MCF 10A (cell line): ENCODE measurements at regions not wholly inside any gene's neighbourhood (a gene's known extent, or its start where the extent isn't known, plus 50 kb on each side); places are given as distances from the start of the nearest gene placed in this dataset.

Experiments used
- BruUV-seq: library from RNA; stranded (reverse); fragments of 400-500 nt; replicated peaks from 2 replicates; lab custom pipeline; 2021; lab: Mats Ljungman, UMichigan
- CTCF ChIA-PET: fragments of 300-600 bp; sonication (Branson Sonifier 250); formaldehyde crosslinking; extraction: SDS; loops from one replicate; lab custom pipeline; 2021; ENCODE audit warnings: antibody characterized with exemption, inconsistent platforms; lab: Yijun Ruan, JAX
- POLR2A ChIA-PET: fragments of 300-600, 350-650 bp; sonication (Branson Sonifier 250); formaldehyde crosslinking; extraction: SDS; loops from one replicate; lab custom pipeline; 2020; ENCODE audit warnings: antibody characterized with exemption, inconsistent platforms; lab: Yijun Ruan, JAX
- DNase-seq: peaks from one replicate; pipeline ENCODE4 v3.0.0-alpha.2; 2018; ENCODE audit not compliant: unreplicated experiment
- H3K27ac Mint-ChIP-seq: one replicate; pipeline ENCODE4 v1.8.0; 2022; ENCODE audit warnings: mild to moderate bottlenecking, low read depth, mixed read lengths; ENCODE audit not compliant: unreplicated experiment
- H3K27me3 Mint-ChIP-seq: one replicate; pipeline ENCODE4 v1.8.0; 2022; ENCODE audit warnings: mixed read lengths; ENCODE audit not compliant: insufficient read depth, unreplicated experiment
- H3K36me3 Mint-ChIP-seq: one replicate; pipeline ENCODE4 v1.8.0; 2022; ENCODE audit warnings: mild to moderate bottlenecking, moderate library complexity, mixed read lengths; ENCODE audit not compliant: insufficient read depth, unreplicated experiment
- H3K4me1 Mint-ChIP-seq: one replicate; pipeline ENCODE4 v1.8.0; 2022; ENCODE audit warnings: mixed read lengths; ENCODE audit not compliant: insufficient read depth, unreplicated experiment
- H3K4me3 Mint-ChIP-seq: one replicate; pipeline ENCODE4 v1.8.0; 2022; ENCODE audit warnings: mild to moderate bottlenecking, moderate library complexity, mixed read lengths; ENCODE audit not compliant: unreplicated experiment
- H3K9me3 Mint-ChIP-seq: one replicate; pipeline ENCODE4 v1.8.0; 2022; ENCODE audit warnings: mixed read lengths; ENCODE audit not compliant: unreplicated experiment
- intact Hi-C: fragments of 100-400 bp; cut with micrococcal nuclease; formaldehyde crosslinking; loops from 2 replicates; pipeline ENCODE4 v1.14.1; 2022
- TF ChIP-seq, protein P1 (sequence below): fragments of 200-600 bp; IDR thresholded peaks from one replicate; pipeline ENCODE4 v1.8.0; 2022; ENCODE audit warnings: antibody characterized with exemption, mild to moderate bottlenecking; ENCODE audit not compliant: unreplicated experiment

DNA sequence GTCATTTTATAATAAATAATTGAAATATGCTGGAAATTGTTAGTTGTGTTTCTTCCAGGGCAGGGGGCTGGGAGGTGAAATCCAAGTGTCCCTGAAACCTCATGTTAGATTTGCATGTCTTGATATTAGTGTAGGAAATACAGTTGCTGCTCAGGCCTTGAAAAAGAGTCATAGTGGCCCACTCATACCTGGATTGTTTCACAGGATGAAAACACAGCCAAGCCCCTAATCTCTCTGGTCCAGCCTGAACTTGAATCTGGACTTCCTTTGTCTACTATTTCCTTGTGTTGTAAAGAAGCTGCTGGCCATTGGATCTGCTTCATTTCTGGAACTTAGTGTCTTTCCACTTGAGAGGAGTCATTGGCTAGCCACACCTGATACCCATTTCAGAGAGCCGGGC lies 108.8 kb upstream of the JARID2 start:
- peaks cover 14% of the 10 kb centered on the region for H3K4me1 Mint-ChIP-seq
- CTCF ChIA-PET = no interaction called here
- no peak overlapping the region for H3K27ac Mint-ChIP-seq
- POLR2A ChIA-PET = interaction anchor here (0.6 kb wide), 1 partner anchor 790 kb away, joined by 3 read pairs; no protein-coding TSS in a partner anchor
- DNase-seq = no peak
- intact Hi-C loops = no loop called here
- BruUV-seq = no TSS peak
- no peaks in the 10 kb centered on the region for H3K36me3 Mint-ChIP-seq
- no peak overlapping the region for H3K4me3 Mint-ChIP-seq
- TF ChIP-seq, protein P1, sequence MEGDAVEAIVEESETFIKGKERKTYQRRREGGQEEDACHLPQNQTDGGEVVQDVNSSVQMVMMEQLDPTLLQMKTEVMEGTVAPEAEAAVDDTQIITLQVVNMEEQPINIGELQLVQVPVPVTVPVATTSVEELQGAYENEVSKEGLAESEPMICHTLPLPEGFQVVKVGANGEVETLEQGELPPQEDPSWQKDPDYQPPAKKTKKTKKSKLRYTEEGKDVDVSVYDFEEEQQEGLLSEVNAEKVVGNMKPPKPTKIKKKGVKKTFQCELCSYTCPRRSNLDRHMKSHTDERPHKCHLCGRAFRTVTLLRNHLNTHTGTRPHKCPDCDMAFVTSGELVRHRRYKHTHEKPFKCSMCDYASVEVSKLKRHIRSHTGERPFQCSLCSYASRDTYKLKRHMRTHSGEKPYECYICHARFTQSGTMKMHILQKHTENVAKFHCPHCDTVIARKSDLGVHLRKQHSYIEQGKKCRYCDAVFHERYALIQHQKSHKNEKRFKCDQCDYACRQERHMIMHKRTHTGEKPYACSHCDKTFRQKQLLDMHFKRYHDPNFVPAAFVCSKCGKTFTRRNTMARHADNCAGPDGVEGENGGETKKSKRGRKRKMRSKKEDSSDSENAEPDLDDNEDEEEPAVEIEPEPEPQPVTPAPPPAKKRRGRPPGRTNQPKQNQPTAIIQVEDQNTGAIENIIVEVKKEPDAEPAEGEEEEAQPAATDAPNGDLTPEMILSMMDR = no peak
- no peaks in the 10 kb centered on the region for H3K9me3 Mint-ChIP-seq
- no peaks in the 10 kb centered on the region for H3K27me3 Mint-ChIP-seq

DNA sequence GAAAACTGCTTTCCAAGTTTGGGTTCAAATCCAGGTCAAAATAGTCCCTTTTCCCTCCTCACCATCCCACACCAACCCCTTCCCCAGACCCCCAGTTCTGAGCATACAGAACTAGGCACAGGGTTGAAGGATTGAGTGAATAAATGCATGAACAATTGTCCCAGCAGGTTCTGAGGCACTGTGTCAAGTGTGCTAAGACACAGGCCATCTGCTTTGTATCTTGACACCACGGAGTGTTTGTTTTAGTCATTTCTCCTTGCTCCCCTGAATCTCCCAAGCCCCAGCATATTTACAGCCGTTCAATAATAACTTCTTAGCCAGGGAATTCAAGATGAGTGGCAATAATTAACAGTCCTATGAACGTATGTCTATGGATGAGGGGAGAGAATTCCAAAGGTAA lies 102.8 kb upstream of the JARID2 start:
- Mint-ChIP-seq H3K27me3 (no peaks in the 10 kb centered on the region), H3K9me3 (peaks cover 6% of the 10 kb centered on the region), H3K36me3 (no peaks in the 10 kb centered on the region), H3K27ac (no peak overlapping the region), H3K4me1 (peaks cover 2% of the 10 kb centered on the region), H3K4me3 (no peak overlapping the region)
- intact Hi-C loops = no loop called here
- DNase-seq = no peak
- no TSS peak for BruUV-seq
- ChIA-PET POLR2A (no interaction called here), CTCF (no interaction called here)
- TF ChIP-seq, protein P1 = no peak

DNA sequence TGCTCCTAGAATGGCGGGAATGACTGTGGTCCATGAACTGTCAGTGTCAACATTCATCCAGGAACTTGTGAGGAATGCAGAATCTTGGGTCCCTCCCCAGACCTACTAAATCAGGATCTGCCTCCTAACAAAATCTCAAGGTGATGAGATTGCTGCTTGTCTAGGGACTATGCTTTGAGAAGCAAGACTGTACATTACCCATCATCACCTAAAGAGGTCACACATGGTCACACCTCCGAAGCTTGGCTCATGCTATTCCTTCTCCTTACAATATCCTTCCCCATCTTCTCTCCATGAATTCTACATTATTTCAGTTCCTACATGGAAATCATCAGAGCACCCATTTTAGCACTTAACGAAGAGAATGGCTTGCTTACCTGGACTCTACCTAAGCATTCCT lies 102.3 kb upstream of the JARID2 start:
- Mint-ChIP-seq H3K27ac (no peak overlapping the region), H3K4me3 (no peak overlapping the region), H3K36me3 (no peaks in the 10 kb centered on the region), H3K27me3 (no peaks in the 10 kb centered on the region), H3K4me1 (peaks cover 7% of the 10 kb centered on the region), H3K9me3 (peaks cover 6% of the 10 kb centered on the region)
- intact Hi-C loops = no loop called here
- no TSS peak for BruUV-seq
- no peak for DNase-seq
- CTCF ChIA-PET = no interaction called here
- TF ChIP-seq, protein P1 = no peak
- POLR2A ChIA-PET = no interaction called here

DNA sequence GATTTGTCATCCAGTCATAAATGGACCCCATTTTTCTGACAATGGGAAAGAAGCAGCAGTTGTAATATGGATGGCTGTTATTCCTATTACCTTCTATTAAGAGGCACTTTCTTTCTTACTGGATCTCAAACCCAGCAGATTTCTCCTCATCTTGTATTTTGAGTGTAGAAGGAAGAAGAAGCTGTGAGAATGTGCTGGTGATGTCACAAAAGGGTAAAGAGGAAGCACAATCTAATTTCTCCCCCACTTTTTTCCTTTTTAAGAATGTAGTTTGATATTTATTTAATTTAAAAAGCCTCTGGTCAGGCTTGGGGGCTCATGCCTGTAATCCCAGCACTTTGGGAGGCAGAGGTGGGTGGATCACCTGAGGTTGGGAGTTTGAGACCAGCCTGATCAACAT lies 100.0 kb upstream of the JARID2 start:
- POLR2A ChIA-PET = no interaction called here
- Mint-ChIP-seq H3K9me3 (peaks cover 6% of the 10 kb centered on the region), H3K27ac (no peak overlapping the region), H3K4me1 (peaks cover 12% of the 10 kb centered on the region), H3K27me3 (no peaks in the 10 kb centered on the region), H3K36me3 (no peaks in the 10 kb centered on the region), H3K4me3 (no peak overlapping the region)
- no peak for DNase-seq
- BruUV-seq = no TSS peak
- intact Hi-C loops = no loop called here
- TF ChIP-seq, protein P1 = no peak
- CTCF ChIA-PET = interaction anchor here (0.6 to 0.7 kb wide), 2 partner anchors 206 to 283 kb away, joined by 4 read pairs; no protein-coding TSS in a partner anchor
